Endothelial cell (in vitro differentiated cells): ENCODE measurements at regions not wholly inside any gene's neighbourhood (a gene's known extent, or its start where the extent isn't known, plus 50 kb on each side); places are given as distances from the start of the nearest gene placed in this dataset.
"Not testable (repeated sequence)": the region's sequence is repeated elsewhere in the genome, so short reads cannot be mapped to it uniquely, and the experiment has no call there.

ENCODE experiments used
- DNase-seq: peaks from one replicate; pipeline ENCODE4 v3.0.0; 2021; ENCODE audit warnings: low spot score
- H3K27ac Mint-ChIP-seq: one replicate; pipeline ENCODE4 v1.8.0; 2021; ENCODE audit warnings: mixed read lengths, inconsistent platforms; ENCODE audit not compliant: unreplicated experiment
- H3K27me3 Mint-ChIP-seq: one replicate; pipeline ENCODE4 v1.8.0; 2021; ENCODE audit warnings: mild to moderate bottlenecking, moderate library complexity, mixed read lengths, inconsistent platforms; ENCODE audit not compliant: unreplicated experiment
- H3K36me3 Mint-ChIP-seq: one replicate; pipeline ENCODE4 v1.8.0; 2021; ENCODE audit warnings: mild to moderate bottlenecking, low read depth, mixed read lengths, inconsistent platforms; ENCODE audit not compliant: unreplicated experiment
- H3K4me1 Mint-ChIP-seq: one replicate; pipeline ENCODE4 v1.8.0; 2021; ENCODE audit warnings: mild to moderate bottlenecking, mixed read lengths, inconsistent platforms; ENCODE audit not compliant: unreplicated experiment
- H3K4me3 Mint-ChIP-seq: one replicate; pipeline ENCODE4 v1.8.0; 2021; ENCODE audit warnings: mild to moderate bottlenecking, mixed read lengths, inconsistent platforms; ENCODE audit not compliant: unreplicated experiment
- H3K9me3 Mint-ChIP-seq: one replicate; pipeline ENCODE4 v1.8.0; 2021; ENCODE audit warnings: mixed read lengths, inconsistent platforms; ENCODE audit not compliant: unreplicated experiment
- CTCF ChIP-seq: fragments of 200-600 bp; sonication (generic); IDR thresholded peaks from one replicate; pipeline ENCODE4 v1.5.0; 2021; ENCODE audit warnings: antibody characterized with exemption; ENCODE audit not compliant: unreplicated experiment

- no peak for DNase-seq
- H3K27ac Mint-ChIP-seq, result no peak overlapping the region
- H3K4me1 Mint-ChIP-seq, result no peaks in the 10 kb centered on the region
- peaks cover 4% of the 10 kb centered on the region for H3K36me3 Mint-ChIP-seq
- no peak overlapping the region for H3K4me3 Mint-ChIP-seq
- peaks cover 3% of the 10 kb centered on the region for H3K9me3 Mint-ChIP-seq
- H3K27me3 Mint-ChIP-seq, result no peaks in the 10 kb centered on the region
- TF ChIP-seq CTCF, result no peak
These were observed 490.3 kb upstream of the EPHA5 start for GRCh38 chr4:66160606-66161005.

GRCh38 chr4:66157594-66157993 lies 487.3 kb upstream of the EPHA5 start:
- TF ChIP-seq CTCF, result no peak
- Mint-ChIP-seq H3K27ac (no peak overlapping the region), H3K27me3 (no peaks in the 10 kb centered on the region), H3K36me3 (no peaks in the 10 kb centered on the region), H3K4me3 (no peak overlapping the region), H3K4me1 (peaks cover 5% of the 10 kb centered on the region), H3K9me3 (no peaks in the 10 kb centered on the region)
- no peak for DNase-seq

- H3K9me3 Mint-ChIP-seq, result no peaks in the 10 kb centered on the region
- H3K27ac Mint-ChIP-seq, result no peak overlapping the region
- H3K36me3 Mint-ChIP-seq, result no peaks in the 10 kb centered on the region
- no peak overlapping the region for H3K4me3 Mint-ChIP-seq
- no peaks in the 10 kb centered on the region for H3K27me3 Mint-ChIP-seq
- TF ChIP-seq CTCF, result no peak
- H3K4me1 Mint-ChIP-seq, result no peaks in the 10 kb centered on the region
- DNase-seq, result no peak
These were observed 459.8 kb upstream of the EPHA5 start for GRCh38 chr4:66130042-66130441.

GRCh38 chr4:66123831-66124413 lies 453.6 kb upstream of the EPHA5 start:
- Mint-ChIP-seq H3K9me3 (no peaks in the 10 kb centered on the region), H3K4me1 (no peaks in the 10 kb centered on the region), H3K27me3 (no peaks in the 10 kb centered on the region), H3K36me3 (no peaks in the 10 kb centered on the region), H3K4me3 (no peak overlapping the region), H3K27ac (no peak overlapping the region)
- no peak for DNase-seq
- no peak for TF ChIP-seq CTCF

- Mint-ChIP-seq H3K27ac (no peak overlapping the region), H3K36me3 (no peaks in the 10 kb centered on the region), H3K27me3 (no peaks in the 10 kb centered on the region), H3K4me1 (no peaks in the 10 kb centered on the region), H3K9me3 (no peaks in the 10 kb centered on the region), H3K4me3 (no peak overlapping the region)
- TF ChIP-seq CTCF, result no peak
- DNase-seq, result no peak
These were observed 452.9 kb upstream of the EPHA5 start for GRCh38 chr4:66123190-66123589.

GRCh38 chr4:66115231-66115630 lies 444.9 kb upstream of the EPHA5 start:
- H3K36me3 Mint-ChIP-seq, DNase-seq, H3K4me3 Mint-ChIP-seq, H3K9me3 Mint-ChIP-seq, H3K27ac Mint-ChIP-seq, H3K4me1 Mint-ChIP-seq, H3K27me3 Mint-ChIP-seq: not testable (repeated sequence)
